ENCODE measurements at regions not wholly inside any gene's neighbourhood (a gene's known extent, or its start where the extent isn't known, plus 50 kb on each side); places are given as distances from the start of the nearest gene placed in this dataset.

GRCh38 chr2:17363846-17364245 lies 154.4 kb downstream of the RAD51AP2 start:
- no peak for DNase-seq (ENCODE audit: low read depth, low spot score)
- no peak overlapping the region for H3K4me3 ChIP-seq (ENCODE audit: low read depth in 2 of 2, low read length in 2 of 2)
- in situ Hi-C loops (cut with HindIII; ENCODE audit: low pct_unique_long_range_greater_than_20kb, low sequenced_read_pairs) (no loop called here), intact Hi-C loops (cut with micrococcal nuclease; ENCODE audit: unreplicated experiment) (no loop called here)
- H3K27ac ChIP-seq (ENCODE audit: low read length), result no peak overlapping the region
- BruUV-seq (replicated peaks), result no TSS peak
- ChIA-PET POLR2A (no interaction called here), CTCF (no interaction called here)
- no peak for TF ChIP-seq REST (IDR thresholded peaks at IDR 0.05; ENCODE audit: insufficient read depth in 1 of 2, low read depth in 2 of 2, low read length in 1 of 2)
- TF ChIP-seq TCF7L2 (IDR thresholded peaks at IDR 0.05; ENCODE audit: low read depth, low read length), result no peak
- no peak for TF ChIP-seq CTCF (IDR thresholded peaks at IDR 0.05)
- no peak for TF ChIP-seq SIN3A (IDR thresholded peaks at IDR 0.05; ENCODE audit: borderline replicate concordance, insufficient read depth, low read depth, low read length)
- no peak for TF ChIP-seq POLR2AphosphoS5 (IDR thresholded peaks at IDR 0.05; ENCODE audit: low read depth, low read length)
- ATAC-seq, result no peak
- H3K4me1 ChIP-seq (ENCODE audit: control insufficient read depth, insufficient read depth, low read length), result no peaks in the 10 kb centered on the region
- H3K36me3 ChIP-seq (ENCODE audit: control insufficient read depth, insufficient read depth, low read length), result no peaks in the 10 kb centered on the region
- H3K27me3 ChIP-seq (ENCODE audit: control insufficient read depth, insufficient read depth, low read length), result no peaks in the 10 kb centered on the region
- H3K9me3 ChIP-seq (ENCODE audit: control insufficient read depth, insufficient read depth, low read depth, low read length), result no peaks in the 10 kb centered on the region

GRCh38 chr2:17362956-17363355 lies 155.3 kb downstream of the RAD51AP2 start:
- H3K9me3 ChIP-seq (ENCODE audit: control insufficient read depth, insufficient read depth, low read depth, low read length), result no peaks in the 10 kb centered on the region
- DNase-seq (ENCODE audit: low read depth, low spot score), result no peak
- in situ Hi-C loops (cut with HindIII; ENCODE audit: low pct_unique_long_range_greater_than_20kb, low sequenced_read_pairs) (no loop called here), intact Hi-C loops (cut with micrococcal nuclease; ENCODE audit: unreplicated experiment) (no loop called here)
- ChIA-PET POLR2A (no interaction called here), CTCF (no interaction called here)
- no peaks in the 10 kb centered on the region for H3K36me3 ChIP-seq (ENCODE audit: control insufficient read depth, insufficient read depth, low read length)
- H3K27me3 ChIP-seq (ENCODE audit: control insufficient read depth, insufficient read depth, low read length), result no peaks in the 10 kb centered on the region
- no peak overlapping the region for H3K27ac ChIP-seq (ENCODE audit: low read length)
- TF ChIP-seq TCF7L2 (IDR thresholded peaks at IDR 0.05; ENCODE audit: low read depth, low read length), result no peak
- TF ChIP-seq POLR2AphosphoS5 (IDR thresholded peaks at IDR 0.05; ENCODE audit: low read depth, low read length), result no peak
- TF ChIP-seq REST (IDR thresholded peaks at IDR 0.05; ENCODE audit: insufficient read depth in 1 of 2, low read depth in 2 of 2, low read length in 1 of 2), result no peak
- no peak for TF ChIP-seq CTCF (IDR thresholded peaks at IDR 0.05)
- no peak for TF ChIP-seq SIN3A (IDR thresholded peaks at IDR 0.05; ENCODE audit: borderline replicate concordance, insufficient read depth, low read depth, low read length)
- no TSS peak for BruUV-seq (replicated peaks)
- ATAC-seq, result no peak
- H3K4me1 ChIP-seq (ENCODE audit: control insufficient read depth, insufficient read depth, low read length), result no peaks in the 10 kb centered on the region
- H3K4me3 ChIP-seq (ENCODE audit: low read depth in 2 of 2, low read length in 2 of 2), result no peak overlapping the region

All from Panc1 (cell line).